ENCODE measurements at regions not wholly inside any gene's neighbourhood (a gene's known extent, or its start where the extent isn't known, plus 50 kb on each side); places are given as distances from the start of the nearest gene placed in this dataset.

DNA sequence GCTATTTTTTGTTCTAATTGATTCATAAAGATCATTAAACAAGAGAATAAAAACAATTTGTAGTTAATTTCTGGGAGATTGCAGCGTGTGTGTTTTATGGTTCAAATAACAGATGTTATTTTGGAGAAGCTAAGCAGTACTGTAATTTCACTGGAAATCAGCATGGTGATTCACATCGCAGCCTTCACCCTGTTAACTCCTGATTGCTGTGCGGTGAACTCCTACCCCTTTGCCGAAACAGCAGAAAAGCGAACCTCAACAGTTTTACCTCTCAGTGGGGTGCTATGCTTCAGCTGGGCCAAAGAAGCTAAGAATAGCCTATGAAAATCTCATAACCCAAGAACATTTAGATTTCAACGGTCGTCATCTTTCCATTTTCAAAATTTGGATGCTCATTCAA lies 441.5 kb upstream of the RARB start:
- TF ChIP-seq GATA3 (IDR thresholded peaks at IDR 0.05; ENCODE audit: low read depth, low read length) (no peak), GATA2 (IDR thresholded peaks at IDR 0.05; ENCODE audit: low read depth, low read length) (no peak)
